Mammary epithelial cell (primary cell): ENCODE measurements at regions not wholly inside any gene's neighbourhood (a gene's known extent, or its start where the extent isn't known, plus 50 kb on each side); places are given as distances from the start of the nearest gene placed in this dataset.
"Not testable (repeated sequence)": the region's sequence is repeated elsewhere in the genome, so short reads cannot be mapped to it uniquely, and the experiment has no call there.

Experiments
- CTCF ChIP-seq, 2 donors: IDR thresholded peaks in 1 of 2; conservative IDR thresholded peaks in 1 of 2; 2 replicates each; pipeline ENCODE4 v1.5.1; 2011 to 2012; ENCODE audit warnings: inconsistent platforms in 2 of 2, low read length in 2 of 2, mild to moderate bottlenecking in 2 of 2, control low read depth in 1 of 2, low read depth in 1 of 2; ENCODE audit not compliant: insufficient read depth in 1 of 2; ENCODE audit errors: extremely low read depth in 1 of 2
- EZH2 ChIP-seq: IDR thresholded peaks from 2 replicates; pipeline ENCODE4 v1.6.1; 2012; ENCODE audit warnings: low read length, inconsistent platforms, borderline replicate concordance

GRCh38 chr1:234819845-234820244 is 209.9 kb upstream of the IRF2BP2 start:
- not testable (repeated sequence) for TF ChIP-seq CTCF (conservative IDR thresholded peaks at IDR 0.05 in 1 of 2, IDR thresholded peaks at IDR 0.05 in 1 of 2; ENCODE audit: extremely low read depth in 1 of 2, insufficient read depth in 1 of 2, low read depth in 1 of 2, low read length in 2 of 2); EZH2
